NCI-H82 treated with DMSO at 0.1 percent for 48 hours (cell line): ENCODE measurements at regions not wholly inside any gene's neighbourhood (a gene's known extent, or its start where the extent isn't known, plus 50 kb on each side); places are given as distances from the start of the nearest gene placed in this dataset.

Source experiments
- DNase-seq: peaks from one replicate; lab custom pipeline; 2025; ENCODE audit not compliant: unreplicated experiment; lab: John Stamatoyannopoulos, UW

GRCh38 chr12:105834496-105834895 lies 304.3 kb downstream of the NUAK1 start:
- DNase-seq: no peak

- no peak for DNase-seq
Observed at GRCh38 chr12:105835580-105836241, 303.0 kb downstream of the NUAK1 start.

GRCh38 chr12:105836242-105836622 lies 302.5 kb downstream of the NUAK1 start:
- no peak for DNase-seq

- no peak for DNase-seq
Observed at GRCh38 chr12:105839629-105840127, 299.1 kb downstream of the NUAK1 start.

GRCh38 chr12:105840384-105840783 lies 298.4 kb downstream of the NUAK1 start:
- no peak for DNase-seq

- DNase-seq: no peak
Observed at GRCh38 chr12:105841840-105842239, 296.9 kb downstream of the NUAK1 start.

- DNase-seq: no peak
Observed at GRCh38 chr12:105843561-105843960, 295.2 kb downstream of the NUAK1 start.

GRCh38 chr12:105843986-105844760 lies 294.6 kb downstream of the NUAK1 start:
- no peak for DNase-seq

- no peak for DNase-seq
Observed at GRCh38 chr12:105846331-105846730, 292.4 kb downstream of the NUAK1 start.

- DNase-seq: no peak
Observed at GRCh38 chr12:105847068-105847467, 291.7 kb downstream of the NUAK1 start.

- DNase-seq: no peak
Observed at GRCh38 chr12:105848286-105848685, 290.5 kb downstream of the NUAK1 start.

GRCh38 chr12:105850103-105850968 lies 288.4 kb downstream of the NUAK1 start:
- DNase-seq: no peak

- DNase-seq: no peak
Observed at GRCh38 chr12:105852496-105852895, 286.3 kb downstream of the NUAK1 start.

GRCh38 chr12:105852951-105853350 lies 285.8 kb downstream of the NUAK1 start:
- no peak for DNase-seq

GRCh38 chr12:105854071-105854470 lies 284.7 kb downstream of the NUAK1 start:
- no peak for DNase-seq

- DNase-seq: no peak
Observed at GRCh38 chr12:105855361-105856047, 283.2 kb downstream of the NUAK1 start.

GRCh38 chr12:105856048-105856405 lies 282.7 kb downstream of the NUAK1 start:
- DNase-seq: no peak

- DNase-seq: no peak
Observed at GRCh38 chr12:105858981-105859710, 279.6 kb downstream of the NUAK1 start.

GRCh38 chr12:105860561-105861207 lies 278.1 kb downstream of the NUAK1 start:
- no peak for DNase-seq

GRCh38 chr12:105861227-105861626 lies 277.5 kb downstream of the NUAK1 start:
- no peak for DNase-seq
